Lower lobe of right lung (tissue), 2 donors: ENCODE measurements at regions not wholly inside any gene's neighbourhood (a gene's known extent, or its start where the extent isn't known, plus 50 kb on each side); places are given as distances from the start of the nearest gene placed in this dataset.

Experiments
- ATAC-seq, 2 donors: fragments of 200-7000 bp; cut with Tn5 transposase; one replicate each; pipeline ENCODE4 v1.9.1; 2020 to 2022; ENCODE audit warnings: mild to moderate bottlenecking in 2 of 2, moderate library complexity in 2 of 2
- DNase-seq: peaks from one replicate; pipeline ENCODE4 v3.0.0-alpha.2; 2020
- H3K27ac ChIP-seq: fragments of 200-600 bp; one replicate; pipeline ENCODE4 v1.8.0; 2022
- H3K27me3 ChIP-seq: fragments of 200-600 bp; one replicate; pipeline ENCODE4 v1.8.0; 2022; ENCODE audit warnings: low read depth
- H3K36me3 ChIP-seq: fragments of 200-600 bp; one replicate; pipeline ENCODE4 v1.8.0; 2022; ENCODE audit warnings: mild to moderate bottlenecking
- H3K4me1 ChIP-seq: fragments of 200-600 bp; one replicate; pipeline ENCODE4 v1.8.0; 2022
- H3K4me3 ChIP-seq: fragments of 200-600 bp; one replicate; pipeline ENCODE4 v1.8.0; 2022; ENCODE audit warnings: mild to moderate bottlenecking
- H3K9me3 ChIP-seq: fragments of 200-600 bp; one replicate; pipeline ENCODE4 v1.8.0; 2022
- intact Hi-C: fragments of 100-400 bp; cut with DNase I; formaldehyde crosslinking; loops from one replicate; pipeline ENCODE4 v1.11.0; 2022
- TF ChIP-seq, protein P1 (sequence below): fragments of 200-600 bp; IDR thresholded peaks from one replicate; pipeline ENCODE4 v1.8.0; 2022; ENCODE audit warnings: antibody characterized with exemption, mild to moderate bottlenecking
- donor health status: DM: no; HTN: yes; CAD: no; lungs with severe emphysema.

DNA sequence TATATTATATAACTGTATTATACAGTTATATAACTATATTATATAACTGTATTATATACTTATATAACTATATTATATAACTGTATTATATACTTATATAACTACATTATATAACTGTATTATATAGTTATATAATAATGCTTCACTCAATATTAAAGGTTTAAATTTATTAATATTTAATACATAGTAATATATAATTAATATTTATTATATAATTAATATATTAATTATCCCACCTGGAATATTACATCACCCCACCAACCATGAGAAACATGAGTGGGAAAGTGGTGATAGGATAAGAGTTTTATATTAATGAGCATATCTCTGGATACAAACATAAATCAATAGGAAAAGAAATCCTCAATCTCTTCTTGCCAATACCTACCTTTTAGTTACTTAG is 487.1 kb upstream of the LRRTM4 start:
- H3K9me3 ChIP-seq, result no peaks in the 10 kb centered on the region
- no peak overlapping the region for H3K27ac ChIP-seq
- H3K36me3 ChIP-seq, result no peaks in the 10 kb centered on the region
- ATAC-seq (no peak), DNase-seq (no peak)
- H3K4me1 ChIP-seq, result no peaks in the 10 kb centered on the region
- H3K27me3 ChIP-seq, result no peaks in the 10 kb centered on the region
- no peak overlapping the region for H3K4me3 ChIP-seq
- TF ChIP-seq, protein P1, sequence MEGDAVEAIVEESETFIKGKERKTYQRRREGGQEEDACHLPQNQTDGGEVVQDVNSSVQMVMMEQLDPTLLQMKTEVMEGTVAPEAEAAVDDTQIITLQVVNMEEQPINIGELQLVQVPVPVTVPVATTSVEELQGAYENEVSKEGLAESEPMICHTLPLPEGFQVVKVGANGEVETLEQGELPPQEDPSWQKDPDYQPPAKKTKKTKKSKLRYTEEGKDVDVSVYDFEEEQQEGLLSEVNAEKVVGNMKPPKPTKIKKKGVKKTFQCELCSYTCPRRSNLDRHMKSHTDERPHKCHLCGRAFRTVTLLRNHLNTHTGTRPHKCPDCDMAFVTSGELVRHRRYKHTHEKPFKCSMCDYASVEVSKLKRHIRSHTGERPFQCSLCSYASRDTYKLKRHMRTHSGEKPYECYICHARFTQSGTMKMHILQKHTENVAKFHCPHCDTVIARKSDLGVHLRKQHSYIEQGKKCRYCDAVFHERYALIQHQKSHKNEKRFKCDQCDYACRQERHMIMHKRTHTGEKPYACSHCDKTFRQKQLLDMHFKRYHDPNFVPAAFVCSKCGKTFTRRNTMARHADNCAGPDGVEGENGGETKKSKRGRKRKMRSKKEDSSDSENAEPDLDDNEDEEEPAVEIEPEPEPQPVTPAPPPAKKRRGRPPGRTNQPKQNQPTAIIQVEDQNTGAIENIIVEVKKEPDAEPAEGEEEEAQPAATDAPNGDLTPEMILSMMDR, result no peak
- intact Hi-C loops, result no loop called here

DNA sequence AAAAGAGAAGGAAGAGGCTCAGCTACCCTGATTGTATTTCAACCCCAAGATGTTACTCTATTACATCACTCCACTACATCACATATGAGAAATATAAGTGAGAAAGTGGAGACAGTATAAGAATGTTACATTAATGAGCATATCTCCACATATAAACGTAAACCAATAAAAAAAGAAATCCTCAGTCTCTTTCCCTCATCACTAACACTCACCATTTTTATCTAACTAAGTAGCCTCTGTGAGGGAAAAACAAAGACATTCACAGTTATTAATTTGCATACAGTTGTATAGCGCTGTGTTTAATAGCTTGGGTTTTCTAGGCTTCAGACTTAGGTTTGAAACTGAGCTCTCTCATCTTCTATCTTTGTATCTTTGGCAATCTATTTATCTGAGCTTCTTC is 489.1 kb upstream of the LRRTM4 start:
- TF ChIP-seq, protein P1, result no peak
- ATAC-seq, result no peak
- Histone ChIP-seq H3K4me3 (no peak overlapping the region), H3K27me3 (no peaks in the 10 kb centered on the region), H3K27ac (no peak overlapping the region), H3K9me3 (no peaks in the 10 kb centered on the region), H3K36me3 (no peaks in the 10 kb centered on the region), H3K4me1 (no peaks in the 10 kb centered on the region)
- intact Hi-C loops, result no loop called here
- no peak for DNase-seq

DNA sequence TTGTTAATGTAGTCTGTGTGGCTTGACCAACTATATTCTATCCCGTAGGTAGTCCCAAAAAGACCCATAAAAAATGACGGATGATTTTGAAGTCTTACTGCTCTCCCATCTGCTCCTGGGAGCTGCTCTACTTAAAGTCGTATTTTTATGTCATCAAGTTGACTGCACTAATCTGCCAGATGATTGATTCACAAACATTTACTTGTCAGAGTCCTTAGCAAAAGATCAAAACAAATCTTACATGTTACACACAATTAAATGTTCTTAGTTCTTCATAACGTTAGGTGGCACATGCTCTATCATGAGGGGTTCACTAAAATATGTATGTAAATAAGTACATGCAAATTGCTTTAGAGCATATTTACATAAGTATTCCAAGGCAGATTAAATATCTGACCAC is 498.3 kb upstream of the LRRTM4 start:
- TF ChIP-seq, protein P1, result no peak
- intact Hi-C loops, result no loop called here
- ATAC-seq, result no peak

DNA sequence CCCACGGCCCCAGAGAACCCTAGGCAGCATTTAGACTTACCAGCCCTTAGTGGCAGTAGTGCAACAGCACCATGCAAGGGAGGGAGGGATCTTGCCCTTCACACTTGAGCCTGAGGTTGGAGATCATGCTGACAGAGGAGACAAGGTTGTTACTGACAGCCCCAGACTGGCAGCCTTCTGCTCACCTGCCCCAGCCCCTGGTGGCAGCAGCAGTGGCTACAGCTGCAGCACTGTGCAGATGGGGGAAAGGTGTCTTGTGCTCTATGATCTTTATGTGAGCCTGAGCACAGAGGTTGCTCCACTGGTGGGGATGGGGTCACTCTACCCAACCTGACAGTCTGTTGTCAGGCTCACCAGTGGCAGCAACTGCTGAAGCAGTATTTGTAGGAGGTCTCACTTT is 501.2 kb upstream of the LRRTM4 start:
- TF ChIP-seq, protein P1, result no peak
- intact Hi-C loops, result no loop called here
- H3K4me1 ChIP-seq, result no peaks in the 10 kb centered on the region
- no peak overlapping the region for H3K4me3 ChIP-seq
- H3K9me3 ChIP-seq, result peaks cover 5% of the 10 kb centered on the region
- H3K27me3 ChIP-seq, result no peaks in the 10 kb centered on the region
- DNase-seq (no peak), ATAC-seq (no peak)
- H3K27ac ChIP-seq, result no peak overlapping the region
- H3K36me3 ChIP-seq, result no peaks in the 10 kb centered on the region

More for the DNA sequence above, 498.3 kb upstream of the LRRTM4 start:
- H3K4me3 ChIP-seq, result no peak overlapping the region
- no peaks in the 10 kb centered on the region for H3K4me1 ChIP-seq
- H3K36me3 ChIP-seq, result no peaks in the 10 kb centered on the region
- H3K27me3 ChIP-seq, result no peaks in the 10 kb centered on the region
- no peaks in the 10 kb centered on the region for H3K9me3 ChIP-seq
- no peak for DNase-seq
- no peak overlapping the region for H3K27ac ChIP-seq

DNA sequence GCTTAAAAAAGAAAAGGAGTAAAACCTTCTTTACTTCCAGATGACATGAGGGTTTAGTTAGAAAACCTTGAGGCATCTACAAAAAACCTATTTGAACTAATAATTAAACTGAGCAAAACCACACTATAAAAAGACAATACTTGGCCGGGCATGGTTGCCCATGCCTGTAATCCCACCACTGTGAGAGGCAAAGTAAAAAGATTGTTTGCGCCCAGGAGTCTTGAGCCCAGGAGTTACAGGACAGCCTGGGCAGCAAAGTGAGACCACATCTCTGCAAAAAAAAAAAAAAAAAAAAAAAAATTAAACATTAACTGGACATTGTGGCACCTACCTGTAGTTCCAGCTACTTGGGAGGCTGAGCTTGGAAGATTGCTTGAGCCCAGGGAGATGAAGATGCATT is 502.8 kb upstream of the LRRTM4 start:
- DNase-seq, result no peak

More for the DNA sequence above, 502.8 kb upstream of the LRRTM4 start:
- no peak overlapping the region for H3K27ac ChIP-seq
- H3K27me3 ChIP-seq, result no peaks in the 10 kb centered on the region
- H3K9me3 ChIP-seq, result peaks cover 19% of the 10 kb centered on the region
- TF ChIP-seq, protein P1, result no peak
- no peaks in the 10 kb centered on the region for H3K36me3 ChIP-seq
- no peaks in the 10 kb centered on the region for H3K4me1 ChIP-seq
- intact Hi-C loops, result no loop called here
- ATAC-seq, result no peak
- no peak overlapping the region for H3K4me3 ChIP-seq
